ENCODE measurements at regions not wholly inside any gene's neighbourhood (a gene's known extent, or its start where the extent isn't known, plus 50 kb on each side); places are given as distances from the start of the nearest gene placed in this dataset.

DNA sequence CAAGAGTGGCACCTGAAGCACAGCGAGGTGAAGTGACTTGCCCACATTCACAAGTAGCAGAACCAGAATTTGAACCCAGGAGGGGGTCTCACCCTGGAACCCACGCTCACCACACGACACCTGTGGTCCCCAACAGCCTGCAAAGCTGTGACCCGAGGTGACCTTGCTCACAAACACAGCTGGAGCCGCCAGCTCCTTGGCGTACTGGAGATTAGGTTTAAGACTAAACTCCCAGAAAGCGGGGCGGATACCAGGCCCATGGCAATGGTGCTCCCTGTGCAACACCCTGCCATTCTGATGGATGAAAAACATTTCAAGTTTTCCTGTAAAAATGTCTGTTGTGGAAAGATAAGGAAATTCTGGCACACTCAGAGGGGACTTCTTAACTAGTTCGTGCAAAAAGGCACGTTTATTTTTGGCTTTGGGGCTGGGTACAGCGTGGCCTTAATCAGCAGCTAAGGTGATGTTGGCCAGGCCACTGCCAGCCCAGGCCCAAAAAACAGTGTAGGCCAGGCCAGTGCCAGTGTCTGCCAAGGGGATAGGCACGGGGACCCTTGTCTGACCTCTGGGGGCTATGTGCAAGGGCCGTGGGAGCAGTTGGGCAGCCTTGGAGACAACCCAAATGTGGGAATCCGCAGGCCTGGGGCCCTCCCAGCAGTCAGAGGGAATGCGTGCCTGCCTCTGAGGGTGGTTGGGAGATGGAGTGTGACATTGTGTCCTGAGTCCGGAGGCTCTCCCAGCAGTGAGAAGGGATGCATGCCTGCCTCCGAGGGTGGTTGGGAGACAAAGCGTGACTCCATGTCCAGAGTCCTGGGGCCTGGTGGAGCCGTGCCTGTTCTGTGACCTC lies 185.0 kb upstream of the HS6ST1 start:
- TF ChIP-seq CTCF (IDR thresholded peaks at IDR 0.05) (no peak), POLR2A (IDR thresholded peaks at IDR 0.05) (no peak)

All from prostate gland (tissue), 2 donors.